ENCODE measurements at regions not wholly inside any gene's neighbourhood (a gene's known extent, or its start where the extent isn't known, plus 50 kb on each side); places are given as distances from the start of the nearest gene placed in this dataset.

- DNase-seq (ENCODE audit: low spot score) (no peak), ATAC-seq (no peak), FAIRE-seq (no peak)
- Histone ChIP-seq H3K4me1 (ENCODE audit: insufficient read depth, low read length) (no peaks in the 10 kb centered on the region), H3K27ac (ENCODE audit: extremely low read length, insufficient read depth, low read length) (no peak overlapping the region), H4K20me1 (ENCODE audit: insufficient read depth, low read length) (no peaks in the 10 kb centered on the region), H3K36me3 (replicated peaks in 1 of 2; ENCODE audit: control insufficient read depth in 1 of 2, insufficient read depth in 2 of 2, low read length in 2 of 2) (no peaks in the 10 kb centered on the region), H3K79me2 (ENCODE audit: insufficient read depth, low read length) (no peaks in the 10 kb centered on the region), H3K4me3 (replicated peaks in 1 of 3; ENCODE audit: insufficient read depth in 1 of 3, low read depth in 2 of 3, low read length in 3 of 3) (no peak overlapping the region), H3K9ac (ENCODE audit: insufficient read depth, low read depth, low read length) (no peak overlapping the region), H3K27me3 (ENCODE audit: control insufficient read depth in 1 of 2, insufficient read depth in 2 of 2, low read length in 2 of 2) (no peaks in the 10 kb centered on the region), H3K4me2 (ENCODE audit: low read depth, low read length) (no peak overlapping the region), H2AFZ (ENCODE audit: low read length) (no peak overlapping the region), H3K9me3 (ENCODE audit: low read length) (no peaks in the 10 kb centered on the region)
- no TSS peak for BruUV-seq (replicated peaks)
- WGBS (ENCODE audit: low lambda C conversion rate) = 0% methylated on average over 1 of the region's 1 CpG
- intact Hi-C loops (cut with micrococcal nuclease; ENCODE audit: unreplicated experiment) (no loop called here), in situ Hi-C loops (cut with HindIII; ENCODE audit: extremely low pct_ligation_motif_present, low pct_unique_long_range_greater_than_20kb) (no loop called here)
- CTCF ChIA-PET (ENCODE audit: low intra/inter-chr PET ratio, low total read pairs) = no interaction called here
- no peak for TF ChIP-seq DBP (CRISPR knock-in tag; IDR thresholded peaks at IDR 0.05; ENCODE audit: not compliant biosample characterization)
- TF ChIP-seq ZNF280D (CRISPR knock-in tag; IDR thresholded peaks at IDR 0.05) = no peak
- TF ChIP-seq POLR2AphosphoS2 (IDR thresholded peaks at IDR 0.05; ENCODE audit: low read depth, low read length) = no peak
- TF ChIP-seq ZNF335 (CRISPR knock-in tag; IDR thresholded peaks at IDR 0.05) = no peak
- POLR2A ChIA-PET = no interaction called here
These were observed 256.4 kb downstream of the FZD1 start for GRCh38 chr7:91520645-91521044.

GRCh38 chr7:91526404-91526803 lies 262.2 kb downstream of the FZD1 start:
- Histone ChIP-seq H3K4me1 (ENCODE audit: insufficient read depth, low read length) (no peaks in the 10 kb centered on the region), H3K27ac (ENCODE audit: extremely low read length, insufficient read depth, low read length) (no peak overlapping the region), H2AFZ (ENCODE audit: low read length) (no peak overlapping the region), H4K20me1 (ENCODE audit: insufficient read depth, low read length) (no peaks in the 10 kb centered on the region), H3K9me3 (ENCODE audit: low read length) (no peaks in the 10 kb centered on the region), H3K36me3 (replicated peaks in 1 of 2; ENCODE audit: control insufficient read depth in 1 of 2, insufficient read depth in 2 of 2, low read length in 2 of 2) (no peaks in the 10 kb centered on the region), H3K79me2 (ENCODE audit: insufficient read depth, low read length) (no peaks in the 10 kb centered on the region), H3K9ac (ENCODE audit: insufficient read depth, low read depth, low read length) (no peak overlapping the region), H3K4me2 (ENCODE audit: low read depth, low read length) (no peak overlapping the region), H3K27me3 (ENCODE audit: control insufficient read depth in 1 of 2, insufficient read depth in 2 of 2, low read length in 2 of 2) (no peaks in the 10 kb centered on the region), H3K4me3 (replicated peaks in 1 of 3; ENCODE audit: insufficient read depth in 1 of 3, low read depth in 2 of 3, low read length in 3 of 3) (no peak overlapping the region)
- no TSS peak for BruUV-seq (replicated peaks)
- in situ Hi-C loops (cut with HindIII; ENCODE audit: extremely low pct_ligation_motif_present, low pct_unique_long_range_greater_than_20kb) (no loop called here), intact Hi-C loops (cut with micrococcal nuclease; ENCODE audit: unreplicated experiment) (no loop called here)
- CTCF ChIA-PET (ENCODE audit: low intra/inter-chr PET ratio, low total read pairs) = no interaction called here
- DNase-seq (ENCODE audit: low spot score) (no peak), FAIRE-seq (no peak), ATAC-seq (no peak)
- POLR2A ChIA-PET = no interaction called here
- TF ChIP-seq ZNF614 (CRISPR knock-in tag; IDR thresholded peaks at IDR 0.05; ENCODE audit: borderline replicate concordance) (no peak), ZNF512B (CRISPR knock-in tag; IDR thresholded peaks at IDR 0.05; ENCODE audit: borderline replicate concordance) (no peak), SRSF1 (optimal IDR thresholded peaks at IDR 0.05; ENCODE audit: low read depth, low read length) (no peak), KLF9 (CRISPR knock-in tag; IDR thresholded peaks at IDR 0.05; ENCODE audit: low read depth) (no peak), ZNF816 (CRISPR knock-in tag; IDR thresholded peaks at IDR 0.05; ENCODE audit: borderline replicate concordance) (no peak), ZFX (CRISPR knock-in tag; IDR thresholded peaks at IDR 0.05; ENCODE audit: low read depth) (no peak)

Measured in HepG2 (cell line).